Osteoblast (primary cell): ENCODE measurements at regions not wholly inside any gene's neighbourhood (a gene's known extent, or its start where the extent isn't known, plus 50 kb on each side); places are given as distances from the start of the nearest gene placed in this dataset.

Experiments
- DNase-seq: peaks from one replicate; pipeline ENCODE4 v3.0.0; 2011; ENCODE audit warnings: low spot score, mixed read lengths; ENCODE audit not compliant: insufficient read length; ENCODE audit errors: missing footprints
- H2AFZ ChIP-seq: 2 replicates; pipeline ENCODE4 v1.6.0; 2011; ENCODE audit warnings: mild to moderate bottlenecking, low read length
- H3K27ac ChIP-seq: 2 replicates; pipeline ENCODE4 v1.5.1; 2011; ENCODE audit warnings: mild to moderate bottlenecking, low read depth, low read length, moderate library complexity
- H3K27me3 ChIP-seq: 2 replicates; pipeline ENCODE4 v1.6.0; 2012; ENCODE audit warnings: mild to moderate bottlenecking, control low read depth, inconsistent platforms, low read length, moderate library complexity; ENCODE audit not compliant: insufficient read depth
- H3K36me3 ChIP-seq: 2 replicates; pipeline ENCODE4 v1.5.1; 2011; ENCODE audit warnings: mild to moderate bottlenecking, low read length, control low read depth, moderate library complexity; ENCODE audit not compliant: insufficient read depth
- H3K4me1 ChIP-seq: 2 replicates; pipeline ENCODE4 v1.5.1; 2011; ENCODE audit warnings: mild to moderate bottlenecking, low read length, control low read depth, moderate library complexity; ENCODE audit not compliant: insufficient read depth
- H3K4me2 ChIP-seq: 2 replicates; pipeline ENCODE4 v1.6.0; 2011; ENCODE audit warnings: mild to moderate bottlenecking, low read length; ENCODE audit not compliant: insufficient read depth
- H3K4me3 ChIP-seq: fragments of 200-600 bp; sonication (generic); 3 replicates; pipeline ENCODE4 v1.5.1; 2012; ENCODE audit warnings: mild to moderate bottlenecking, low read length, inconsistent platforms; ENCODE audit not compliant: insufficient read depth
- H3K79me2 ChIP-seq: 2 replicates; pipeline ENCODE4 v1.6.0; 2012; ENCODE audit warnings: mild to moderate bottlenecking, low read length, control low read depth, inconsistent platforms; ENCODE audit not compliant: insufficient read depth
- H3K9me3 ChIP-seq: 2 replicates; pipeline ENCODE4 v1.5.1; 2011; ENCODE audit warnings: low read depth, low read length, control low read depth
- H4K20me1 ChIP-seq: 2 replicates; pipeline ENCODE4 v1.6.0; 2012; ENCODE audit warnings: mild to moderate bottlenecking, low read length, control low read depth; ENCODE audit not compliant: insufficient read depth
- TF ChIP-seq, protein P1 (sequence below): IDR thresholded peaks from 2 replicates; pipeline ENCODE4 v1.5.1; 2011; ENCODE audit warnings: mild to moderate bottlenecking, low read depth, low read length, moderate library complexity; ENCODE audit errors: extremely low read depth

GRCh38 chr5:36529142-36529541 is 77.3 kb upstream of the SLC1A3 start:
- Histone ChIP-seq H3K27ac (no peak overlapping the region), H3K4me2 (no peak overlapping the region), H3K79me2 (no peaks in the 10 kb centered on the region), H2AFZ (no peak overlapping the region), H3K9me3 (no peaks in the 10 kb centered on the region), H4K20me1 (no peaks in the 10 kb centered on the region), H3K27me3 (peaks cover 9% of the 10 kb centered on the region), H3K4me3 (no peak overlapping the region), H3K4me1 (no peaks in the 10 kb centered on the region), H3K36me3 (no peaks in the 10 kb centered on the region)
- TF ChIP-seq, protein P1, sequence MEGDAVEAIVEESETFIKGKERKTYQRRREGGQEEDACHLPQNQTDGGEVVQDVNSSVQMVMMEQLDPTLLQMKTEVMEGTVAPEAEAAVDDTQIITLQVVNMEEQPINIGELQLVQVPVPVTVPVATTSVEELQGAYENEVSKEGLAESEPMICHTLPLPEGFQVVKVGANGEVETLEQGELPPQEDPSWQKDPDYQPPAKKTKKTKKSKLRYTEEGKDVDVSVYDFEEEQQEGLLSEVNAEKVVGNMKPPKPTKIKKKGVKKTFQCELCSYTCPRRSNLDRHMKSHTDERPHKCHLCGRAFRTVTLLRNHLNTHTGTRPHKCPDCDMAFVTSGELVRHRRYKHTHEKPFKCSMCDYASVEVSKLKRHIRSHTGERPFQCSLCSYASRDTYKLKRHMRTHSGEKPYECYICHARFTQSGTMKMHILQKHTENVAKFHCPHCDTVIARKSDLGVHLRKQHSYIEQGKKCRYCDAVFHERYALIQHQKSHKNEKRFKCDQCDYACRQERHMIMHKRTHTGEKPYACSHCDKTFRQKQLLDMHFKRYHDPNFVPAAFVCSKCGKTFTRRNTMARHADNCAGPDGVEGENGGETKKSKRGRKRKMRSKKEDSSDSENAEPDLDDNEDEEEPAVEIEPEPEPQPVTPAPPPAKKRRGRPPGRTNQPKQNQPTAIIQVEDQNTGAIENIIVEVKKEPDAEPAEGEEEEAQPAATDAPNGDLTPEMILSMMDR, result no peak
- DNase-seq, result no peak

DNA sequence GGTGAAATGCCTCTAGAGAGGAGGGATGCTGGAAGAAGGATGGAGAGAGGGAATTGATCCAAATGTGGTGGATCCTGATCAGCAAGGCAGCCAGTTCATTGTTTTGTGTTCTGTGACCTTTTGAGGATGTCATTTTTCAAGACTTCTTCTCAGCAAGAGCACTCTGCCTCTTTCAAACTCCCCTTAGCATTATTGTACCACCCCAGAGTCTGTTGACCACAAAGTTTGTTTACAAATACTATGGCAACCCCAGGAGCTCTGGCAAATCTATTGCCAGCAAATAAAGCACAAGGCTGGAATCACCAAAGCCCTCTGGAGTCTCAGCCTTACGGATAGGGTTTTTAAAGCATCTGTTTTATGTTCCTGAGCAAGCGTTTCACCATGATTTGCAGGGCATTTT is 76.2 kb upstream of the SLC1A3 start:
- H4K20me1 ChIP-seq, result no peaks in the 10 kb centered on the region
- no peak overlapping the region for H3K4me2 ChIP-seq
- TF ChIP-seq, protein P1, result no peak
- DNase-seq, result no peak
- no peak overlapping the region for H3K27ac ChIP-seq
- H3K79me2 ChIP-seq, result no peaks in the 10 kb centered on the region
- no peaks in the 10 kb centered on the region for H3K9me3 ChIP-seq
- no peak overlapping the region for H3K4me3 ChIP-seq
- no peak overlapping the region for H2AFZ ChIP-seq
- H3K27me3 ChIP-seq, result peaks cover 9% of the 10 kb centered on the region
- no peaks in the 10 kb centered on the region for H3K4me1 ChIP-seq
- H3K36me3 ChIP-seq, result no peaks in the 10 kb centered on the region

- no peaks in the 10 kb centered on the region for H3K79me2 ChIP-seq
- H3K4me3 ChIP-seq, result no peak overlapping the region
- H3K9me3 ChIP-seq, result no peaks in the 10 kb centered on the region
- DNase-seq, result no peak
- no peak overlapping the region for H2AFZ ChIP-seq
- TF ChIP-seq, protein P1, result no peak
- H3K27ac ChIP-seq, result no peak overlapping the region
- no peaks in the 10 kb centered on the region for H4K20me1 ChIP-seq
- H3K27me3 ChIP-seq, result peaks cover 9% of the 10 kb centered on the region
- no peak overlapping the region for H3K4me2 ChIP-seq
- H3K4me1 ChIP-seq, result no peaks in the 10 kb centered on the region
- no peaks in the 10 kb centered on the region for H3K36me3 ChIP-seq
Measured at GRCh38 chr5:36531401-36531800, 75.0 kb upstream of the SLC1A3 start.

GRCh38 chr5:36535378-36535777 is 71.0 kb upstream of the SLC1A3 start:
- H3K27ac ChIP-seq, result no peak overlapping the region
- no peak overlapping the region for H3K4me3 ChIP-seq
- H2AFZ ChIP-seq, result no peak overlapping the region
- H4K20me1 ChIP-seq, result no peaks in the 10 kb centered on the region
- no peak for DNase-seq
- H3K4me2 ChIP-seq, result no peak overlapping the region
- no peaks in the 10 kb centered on the region for H3K36me3 ChIP-seq
- no peaks in the 10 kb centered on the region for H3K9me3 ChIP-seq
- no peaks in the 10 kb centered on the region for H3K79me2 ChIP-seq
- H3K27me3 ChIP-seq, result peaks cover 5% of the 10 kb centered on the region
- TF ChIP-seq, protein P1, result no peak
- H3K4me1 ChIP-seq, result no peaks in the 10 kb centered on the region
